ENCODE measurements at regions not wholly inside any gene's neighbourhood (a gene's known extent, or its start where the extent isn't known, plus 50 kb on each side); places are given as distances from the start of the nearest gene placed in this dataset.

- TF ChIP-seq ZBTB10 (tag by site-specific recombination; IDR thresholded peaks at IDR 0.05) (no peak), ZNF350 (tag by site-specific recombination; IDR thresholded peaks at IDR 0.05) (no peak)
- POLR2A ChIA-PET = no interaction called here
- H3K4me1 ChIP-seq (ENCODE audit: control insufficient read depth, insufficient read depth, low read length) = no peaks in the 10 kb centered on the region
- H3K36me3 ChIP-seq (ENCODE audit: control insufficient read depth in 2 of 2, insufficient read depth in 1 of 2, low read length in 2 of 2) = no peaks in the 10 kb centered on the region
- no peak overlapping the region for H3K27ac ChIP-seq (ENCODE audit: extremely low read depth, low read depth, low read length)
- H3K9me3 ChIP-seq (ENCODE audit: control insufficient read depth, insufficient read depth, low read depth, low read length) = no peaks in the 10 kb centered on the region
- no peak overlapping the region for H3K4me3 ChIP-seq (ENCODE audit: low read depth, low read length)
- CTCF ChIA-PET = interaction anchor here (0.6 kb wide), 1 partner anchor 168 kb away, joined by 3 read pairs; no protein-coding TSS in a partner anchor
Measured at GRCh38 chr12:61282790-61283575, 977.2 kb upstream of the USP15 start.

- H3K27ac ChIP-seq (ENCODE audit: extremely low read depth, low read depth, low read length) = no peak overlapping the region
- CTCF ChIA-PET = no interaction called here
- H3K4me1 ChIP-seq (ENCODE audit: control insufficient read depth, insufficient read depth, low read length) = no peaks in the 10 kb centered on the region
- no peak overlapping the region for H3K4me3 ChIP-seq (ENCODE audit: low read depth, low read length)
- H3K9me3 ChIP-seq (ENCODE audit: control insufficient read depth, insufficient read depth, low read depth, low read length) = no peaks in the 10 kb centered on the region
- H3K36me3 ChIP-seq (ENCODE audit: control insufficient read depth in 2 of 2, insufficient read depth in 1 of 2, low read length in 2 of 2) = no peaks in the 10 kb centered on the region
- POLR2A ChIA-PET = no interaction called here
- no peak for TF ChIP-seq SCRT1 (tag by site-specific recombination; IDR thresholded peaks at IDR 0.05; ENCODE audit: borderline replicate concordance)
- TF ChIP-seq ZNF560 (tag by site-specific recombination; IDR thresholded peaks at IDR 0.05; ENCODE audit: borderline replicate concordance) = no peak
- no peak for TF ChIP-seq ZNF132 (tag by site-specific recombination; IDR thresholded peaks at IDR 0.05; ENCODE audit: borderline replicate concordance)
- no peak for TF ChIP-seq ZNF433 (tag by site-specific recombination; IDR thresholded peaks at IDR 0.05; ENCODE audit: low read depth)
- TF ChIP-seq ZNF529 (tag by site-specific recombination; IDR thresholded peaks at IDR 0.05; ENCODE audit: insufficient replicate concordance) = no peak
- no peak for TF ChIP-seq ZNF707 (tag by site-specific recombination; IDR thresholded peaks at IDR 0.05)
- no peak for TF ChIP-seq ZNF513 (tag by site-specific recombination; IDR thresholded peaks at IDR 0.05)
- no peak for TF ChIP-seq ZNF670 (tag by site-specific recombination; IDR thresholded peaks at IDR 0.05; ENCODE audit: low read depth)
- no peak for TF ChIP-seq ZNF148 (tag by site-specific recombination; IDR thresholded peaks at IDR 0.05; ENCODE audit: borderline replicate concordance)
- no peak for TF ChIP-seq ZNF747 (tag by site-specific recombination; IDR thresholded peaks at IDR 0.05)
- no peak for TF ChIP-seq ZNF558 (tag by site-specific recombination; IDR thresholded peaks at IDR 0.05)
- no peak for TF ChIP-seq PRDM10 (tag by site-specific recombination; IDR thresholded peaks at IDR 0.05)
- no peak for TF ChIP-seq ZNF140 (tag by site-specific recombination; IDR thresholded peaks at IDR 0.05)
Measured at GRCh38 chr12:61290473-61290872, 969.7 kb upstream of the USP15 start.

All from HEK293 (cell line).